Sigmoid colon (tissue), 6 donors: ENCODE measurements at regions not wholly inside any gene's neighbourhood (a gene's known extent, or its start where the extent isn't known, plus 50 kb on each side); places are given as distances from the start of the nearest gene placed in this dataset.
"Not testable (repeated sequence)": the region's sequence is repeated elsewhere in the genome, so short reads cannot be mapped to it uniquely, and the experiment has no call there.

Experiments used
- DNase-seq: peaks from one replicate; pipeline ENCODE4 v3.0.0-alpha.2; 2019
- H3K27ac ChIP-seq, 4 donors: fragments of 200-600 bp; sonication (generic); one replicate each; pipeline ENCODE4 v1.5.1; 2016 to 2019; ENCODE audit warnings: mild to moderate bottlenecking in 1 of 4
- H3K27me3 ChIP-seq, 3 donors: fragments of 200-600 bp; sonication (generic); one replicate each; pipeline ENCODE4 v1.5.1; 2019; ENCODE audit warnings: mild to moderate bottlenecking in 1 of 3
- H3K36me3 ChIP-seq, 4 donors: fragments of 200-600 bp; sonication (generic); one replicate each; pipeline ENCODE4 v1.5.1; 2016 to 2019
- H3K4me1 ChIP-seq, 4 donors: fragments of 200-600 bp; sonication (generic); one replicate each; pipeline ENCODE4 v1.5.1; 2017 to 2019
- H3K4me3 ChIP-seq, 4 donors: fragments of 200-600 bp; sonication (generic); one replicate each; pipeline ENCODE4 v1.5.1; 2017 to 2019; ENCODE audit warnings: mild to moderate bottlenecking in 2 of 4, moderate library complexity in 1 of 4
- H3K9me3 ChIP-seq, 4 donors: fragments of 200-600 bp in 3 of 4; sonication (generic) in 3 of 4; one replicate each; pipeline versions ENCODE4 v1.5.1 to v1.6.1; 2013 to 2019
- CTCF ChIP-seq, 4 experiments: fragments of 450-650 bp in 3 of 4; fragments of 200-600 bp in 1 of 4; IDR thresholded peaks; one replicate each; pipeline ENCODE4 v1.5.1; 2016 to 2019; ENCODE audit warnings: antibody characterized with exemption in 4 of 4, mild to moderate bottlenecking in 3 of 4, moderate library complexity in 2 of 4
- EP300 ChIP-seq, 4 donors: sonication (generic); formaldehyde crosslinking; IDR thresholded peaks; one replicate each; pipeline ENCODE4 v1.6.1; 2017; ENCODE audit warnings: antibody characterized with exemption in 4 of 4
- POLR2A ChIP-seq, 2 donors: fragments of 450-650 bp; IDR thresholded peaks; one replicate each; pipeline ENCODE4 v1.6.1; 2016; ENCODE audit warnings: antibody characterized with exemption in 2 of 2, mild to moderate bottlenecking in 2 of 2, moderate library complexity in 2 of 2
- POLR2AphosphoS5 ChIP-seq, 4 donors: sonication (generic); formaldehyde crosslinking; IDR thresholded peaks; one replicate each; pipeline ENCODE4 v1.6.1; 2017; ENCODE audit warnings: antibody characterized with exemption in 4 of 4
- WGBS, 2 donors: extraction: QIAGEN DNeasy Blood & Tissue Kit; methylation state at CpG; one replicate each; pipeline ENCODE4 v1.1.7; 2013; 5-methylcytosine and 5-hydroxymethylcytosine counted together
- intact Hi-C: fragments of 100-400 bp; cut with DNase I; formaldehyde crosslinking; loops from one replicate; pipeline ENCODE4 v1.15.1; 2023
- donor health status: healthy with polysubstance abuse.
- donor health status: healthy.

GRCh38 chr22:22988150-22988549, 82.2 kb upstream of the GNAZ start:
- Histone ChIP-seq H3K9me3 (no peaks in the 10 kb centered on the region), H3K4me3 (no peak overlapping the region), H3K36me3 (no peaks in the 10 kb centered on the region), H3K27me3 (peaks cover 0 to 5% (median 3%) of the 10 kb centered on the region in 3 donors), H3K4me1 (no peaks in the 10 kb centered on the region), H3K27ac (no peak overlapping the region)
- 70 to 80% methylated on average over 3 of the region's 3 CpGs for WGBS, 2 donors
- intact Hi-C loops: no loop called here
- no peak for DNase-seq
- no peak for TF ChIP-seq CTCF (IDR thresholded peaks at IDR 0.05)
- TF ChIP-seq EP300 (IDR thresholded peaks at IDR 0.05): no peak
- TF ChIP-seq POLR2AphosphoS5 (IDR thresholded peaks at IDR 0.05): no peak
- no peak for TF ChIP-seq POLR2A (IDR thresholded peaks at IDR 0.05)

GRCh38 chr22:22988785-22989184, 81.5 kb upstream of the GNAZ start:
- intact Hi-C loops: no loop called here
- H3K4me1 ChIP-seq: no peaks in the 10 kb centered on the region
- H3K9me3 ChIP-seq: no peaks in the 10 kb centered on the region
- no peak for DNase-seq
- no peaks in the 10 kb centered on the region for H3K36me3 ChIP-seq
- H3K4me3 ChIP-seq: no peak overlapping the region
- H3K27me3 ChIP-seq: peaks cover 0 to 5% (median 3%) of the 10 kb centered on the region in 3 donors
- H3K27ac ChIP-seq: no peak overlapping the region
- WGBS, 2 donors: 85 to 88% methylated on average over 3 of the region's 3 CpGs
- TF ChIP-seq POLR2A (IDR thresholded peaks at IDR 0.05) (no peak), POLR2AphosphoS5 (IDR thresholded peaks at IDR 0.05) (no peak), CTCF (IDR thresholded peaks at IDR 0.05) (no peak), EP300 (IDR thresholded peaks at IDR 0.05) (no peak)

- Histone ChIP-seq H3K27ac (no peak overlapping the region), H3K4me1 (no peaks in the 10 kb centered on the region), H3K36me3 (no peaks in the 10 kb centered on the region), H3K4me3 (no peak overlapping the region), H3K9me3 (no peaks in the 10 kb centered on the region), H3K27me3 (peaks cover 0 to 5% (median 3%) of the 10 kb centered on the region in 3 donors)
- intact Hi-C loops: no loop called here
- 91 to 98% methylated on average over 3 of the region's 3 CpGs for WGBS, 2 donors
- no peak for DNase-seq
- TF ChIP-seq EP300 (IDR thresholded peaks at IDR 0.05): no peak
- TF ChIP-seq CTCF (IDR thresholded peaks at IDR 0.05): no peak
- no peak for TF ChIP-seq POLR2A (IDR thresholded peaks at IDR 0.05)
- TF ChIP-seq POLR2AphosphoS5 (IDR thresholded peaks at IDR 0.05): no peak
Measured at GRCh38 chr22:22989856-22990255, 80.5 kb upstream of the GNAZ start.

GRCh38 chr22:22990711-22991505, 79.4 kb upstream of the GNAZ start:
- H3K27ac ChIP-seq, H3K4me3 ChIP-seq, H3K9me3 ChIP-seq, H3K36me3 ChIP-seq, intact Hi-C loops, H3K4me1 ChIP-seq, H3K27me3 ChIP-seq, DNase-seq: not testable (repeated sequence)
- 84% methylated on average over 7 of the region's 7 CpGs for WGBS, 2 donors

GRCh38 chr22:22992474-22992873, 77.8 kb upstream of the GNAZ start:
- Histone ChIP-seq H3K27ac (no peak overlapping the region), H3K4me3 (no peak overlapping the region), H3K36me3 (no peaks in the 10 kb centered on the region), H3K27me3 (no peaks in the 10 kb centered on the region), H3K9me3 (peaks cover 0 to 7% (median 4%) of the 10 kb centered on the region in 4 donors), H3K4me1 (no peaks in the 10 kb centered on the region)
- no peak for DNase-seq
- intact Hi-C loops: no loop called here
- 72 to 81% methylated on average over 3 of the region's 3 CpGs for WGBS, 2 donors
- TF ChIP-seq POLR2A (IDR thresholded peaks at IDR 0.05): no peak
- no peak for TF ChIP-seq EP300 (IDR thresholded peaks at IDR 0.05)
- TF ChIP-seq CTCF (IDR thresholded peaks at IDR 0.05): no peak
- no peak for TF ChIP-seq POLR2AphosphoS5 (IDR thresholded peaks at IDR 0.05)
